NB4 (cell line): ENCODE measurements at regions not wholly inside any gene's neighbourhood (a gene's known extent, or its start where the extent isn't known, plus 50 kb on each side); places are given as distances from the start of the nearest gene placed in this dataset.

Experiments
- POLR2A ChIP-seq: IDR thresholded peaks from 2 replicates; pipeline ENCODE4 v1.6.1; 2011; ENCODE audit warnings: mild to moderate bottlenecking; ENCODE audit not compliant: insufficient read length; ENCODE audit errors: extremely low read depth
- TF ChIP-seq, protein P1 (sequence below): IDR thresholded peaks from one replicate; pipeline ENCODE4 v1.5.1; 2012; ENCODE audit warnings: low read depth, low read length

DNA sequence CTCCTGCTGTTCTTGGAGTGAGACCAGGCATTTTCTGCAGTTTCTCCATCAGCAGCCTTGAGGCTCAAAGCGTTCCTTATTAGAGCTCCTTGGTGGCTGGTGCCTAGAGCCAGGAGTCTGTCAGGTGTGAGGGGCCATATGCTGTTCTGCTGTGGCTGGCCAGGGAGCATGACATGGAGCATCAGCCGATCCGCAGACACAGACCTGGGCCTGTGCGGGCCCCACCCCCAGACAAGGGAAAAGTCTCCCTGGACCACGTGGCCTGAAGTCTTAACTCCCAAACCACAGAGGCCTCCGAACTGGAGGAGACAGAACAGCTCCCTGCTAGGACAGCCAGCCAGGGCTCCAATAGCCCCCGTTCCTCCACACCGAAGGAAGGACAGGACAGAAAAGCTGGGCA is 162.7 kb upstream of the CIBAR2 start:
- TF ChIP-seq POLR2A, result no peak
- TF ChIP-seq, protein P1, sequence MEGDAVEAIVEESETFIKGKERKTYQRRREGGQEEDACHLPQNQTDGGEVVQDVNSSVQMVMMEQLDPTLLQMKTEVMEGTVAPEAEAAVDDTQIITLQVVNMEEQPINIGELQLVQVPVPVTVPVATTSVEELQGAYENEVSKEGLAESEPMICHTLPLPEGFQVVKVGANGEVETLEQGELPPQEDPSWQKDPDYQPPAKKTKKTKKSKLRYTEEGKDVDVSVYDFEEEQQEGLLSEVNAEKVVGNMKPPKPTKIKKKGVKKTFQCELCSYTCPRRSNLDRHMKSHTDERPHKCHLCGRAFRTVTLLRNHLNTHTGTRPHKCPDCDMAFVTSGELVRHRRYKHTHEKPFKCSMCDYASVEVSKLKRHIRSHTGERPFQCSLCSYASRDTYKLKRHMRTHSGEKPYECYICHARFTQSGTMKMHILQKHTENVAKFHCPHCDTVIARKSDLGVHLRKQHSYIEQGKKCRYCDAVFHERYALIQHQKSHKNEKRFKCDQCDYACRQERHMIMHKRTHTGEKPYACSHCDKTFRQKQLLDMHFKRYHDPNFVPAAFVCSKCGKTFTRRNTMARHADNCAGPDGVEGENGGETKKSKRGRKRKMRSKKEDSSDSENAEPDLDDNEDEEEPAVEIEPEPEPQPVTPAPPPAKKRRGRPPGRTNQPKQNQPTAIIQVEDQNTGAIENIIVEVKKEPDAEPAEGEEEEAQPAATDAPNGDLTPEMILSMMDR, result no peak
